Loucy (cell line): ENCODE measurements at regions not wholly inside any gene's neighbourhood (a gene's known extent, or its start where the extent isn't known, plus 50 kb on each side); places are given as distances from the start of the nearest gene placed in this dataset.

Source experiments
- CTCF ChIP-seq: fragments of 200-600 bp; sonication (generic); conservative IDR thresholded peaks from 2 replicates; pipeline ENCODE4 v1.5.1; 2014; ENCODE audit warnings: mild to moderate bottlenecking, antibody characterized with exemption, low read length
- EZH2phosphoT487 ChIP-seq: fragments of 200-600 bp; IDR thresholded peaks from 2 replicates; pipeline ENCODE4 v1.6.1; 2018; ENCODE audit warnings: antibody characterized with exemption, mild to moderate bottlenecking, moderate library complexity, borderline replicate concordance

- TF ChIP-seq CTCF (no peak), EZH2phosphoT487 (no peak)
Measured at GRCh38 chr9:20087481-20087880, 298.6 kb upstream of the SLC24A2 start.
